HCT116 (cell line): ENCODE measurements at regions not wholly inside any gene's neighbourhood (a gene's known extent, or its start where the extent isn't known, plus 50 kb on each side); places are given as distances from the start of the nearest gene placed in this dataset.

Experiments
- REST ChIP-seq: IDR thresholded peaks from 2 replicates; pipeline ENCODE4 v1.6.1; 2012; ENCODE audit warnings: low read depth

- no peak for TF ChIP-seq REST
Measured at GRCh38 chr2:74779587-74780135, 54.3 kb upstream of the HK2 start (continued).
